Fibroblast of skin of scalp (primary cell): ENCODE measurements at regions not wholly inside any gene's neighbourhood (a gene's known extent, or its start where the extent isn't known, plus 50 kb on each side); places are given as distances from the start of the nearest gene placed in this dataset.

Experiments
- DNase-seq: peaks from one replicate; pipeline ENCODE4 v3.0.0-alpha.2; 2013

GRCh38 chr3:80158332-80158731 lies 390.5 kb upstream of the ROBO1 start:
- no peak for DNase-seq

DNA sequence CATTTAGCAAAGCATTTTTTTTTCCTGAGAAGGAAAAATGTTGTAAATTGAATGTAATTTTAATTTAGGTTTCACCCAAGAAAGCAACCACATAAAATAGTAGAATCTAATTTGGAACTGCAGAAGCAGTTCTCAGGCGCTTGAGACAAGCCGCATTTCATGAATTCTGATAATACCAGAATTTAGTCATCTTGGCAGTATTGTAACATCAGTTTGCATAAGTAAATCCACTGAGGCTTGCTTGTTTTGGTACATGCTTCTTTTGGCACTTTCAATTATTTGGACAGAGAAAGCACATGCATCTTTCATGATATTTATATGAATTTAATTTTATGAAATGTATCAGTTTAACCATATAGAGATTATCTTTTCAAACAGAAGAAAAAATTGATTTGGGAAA lies 389.7 kb upstream of the ROBO1 start:
- peak; percentile 4 for DNase-seq

- no peak for DNase-seq
Measured at GRCh38 chr3:80152692-80153091, 384.9 kb upstream of the ROBO1 start.

DNA sequence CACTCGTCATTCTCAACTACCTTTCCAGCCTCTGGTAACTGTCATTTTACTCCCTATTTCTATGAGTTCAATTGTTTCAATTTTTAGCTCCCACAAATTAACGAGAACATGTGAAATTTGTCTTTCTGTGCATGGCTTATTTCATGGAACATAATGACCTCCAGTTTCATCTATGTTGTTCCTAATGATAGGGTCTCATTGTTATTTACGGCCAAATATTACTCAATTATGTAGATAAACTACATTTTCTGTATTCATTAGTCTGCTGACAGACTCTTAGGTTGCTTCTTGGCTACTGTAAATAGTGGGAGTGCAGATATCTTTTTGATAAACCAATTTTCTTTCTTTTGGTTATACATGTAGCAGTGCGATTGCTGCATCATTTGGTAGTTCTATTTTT lies 374.9 kb upstream of the ROBO1 start:
- no peak for DNase-seq

DNA sequence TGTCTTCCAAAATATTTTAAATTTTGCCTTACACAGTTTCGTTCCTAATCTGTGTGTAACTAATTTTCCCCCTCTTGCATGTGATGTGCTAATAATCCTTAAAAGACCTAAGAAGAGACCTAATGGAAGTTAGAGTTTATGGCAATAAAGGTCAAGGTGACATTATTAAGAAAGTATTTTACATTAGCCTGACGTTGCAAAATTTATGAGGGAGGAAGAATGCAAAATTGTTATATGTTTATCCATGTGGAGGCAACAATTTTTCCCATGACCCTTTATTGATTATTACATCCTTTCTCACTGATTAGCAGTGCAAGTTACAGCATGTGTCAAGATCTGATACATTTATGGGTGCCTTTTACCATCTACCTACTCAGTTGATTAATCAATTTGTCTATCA lies 373.8 kb upstream of the ROBO1 start:
- no peak for DNase-seq

DNA sequence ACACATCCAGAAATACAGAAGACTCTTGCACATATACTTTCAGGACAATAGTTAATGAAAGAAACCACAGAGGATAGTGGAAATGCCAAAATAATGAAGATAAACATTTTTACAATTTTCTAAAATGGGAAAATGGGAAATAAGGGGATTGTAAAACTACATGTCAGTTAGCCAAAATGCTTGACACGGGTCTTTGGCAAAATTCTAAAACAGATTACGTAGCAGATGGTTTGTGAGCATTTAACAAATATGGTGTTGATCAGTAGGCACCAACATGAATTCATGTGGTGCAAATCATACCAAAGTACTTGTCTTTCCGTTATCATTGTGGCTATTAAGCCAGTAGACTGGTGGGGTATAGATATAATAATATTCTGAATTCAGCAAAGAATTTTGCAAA lies 348.5 kb upstream of the ROBO1 start:
- DNase-seq: no peak

GRCh38 chr3:80114694-80115093 lies 346.9 kb upstream of the ROBO1 start:
- DNase-seq: no peak

- DNase-seq: no peak
Measured at GRCh38 chr3:80113331-80113730, 345.5 kb upstream of the ROBO1 start.

DNA sequence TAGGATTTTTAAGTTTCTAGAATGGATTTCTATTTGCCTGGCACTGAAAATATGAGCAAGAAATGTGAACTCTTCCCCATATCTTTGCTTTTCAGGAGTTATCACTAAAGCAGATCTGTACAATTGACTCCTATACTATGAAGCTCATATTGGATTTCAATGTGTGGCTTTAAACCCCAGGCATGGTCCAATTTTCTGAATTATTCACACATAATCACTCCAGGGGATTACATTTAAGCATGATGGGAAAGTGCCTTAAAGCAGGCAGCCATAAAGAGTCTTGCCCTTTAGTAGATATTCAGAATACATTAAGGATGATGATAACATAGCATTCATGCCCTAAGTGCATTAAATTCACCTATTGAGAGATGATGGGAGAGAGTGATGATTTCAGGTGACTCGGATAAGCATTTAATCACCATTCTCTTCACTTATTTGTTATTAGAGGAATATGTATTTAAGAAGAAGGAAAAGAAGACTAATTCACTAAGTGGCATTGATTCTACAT lies 331.8 kb upstream of the ROBO1 start:
- DNase-seq: no peak

- DNase-seq: peak; percentile 27
Measured at GRCh38 chr3:80097674-80098073, 329.9 kb upstream of the ROBO1 start.

- no peak for DNase-seq
Measured at GRCh38 chr3:80096909-80097308, 329.1 kb upstream of the ROBO1 start.

GRCh38 chr3:80094589-80094988 lies 326.8 kb upstream of the ROBO1 start:
- DNase-seq: peak; percentile 50

GRCh38 chr3:80087767-80088166 lies 320.0 kb upstream of the ROBO1 start:
- DNase-seq: peak; percentile 66

DNA sequence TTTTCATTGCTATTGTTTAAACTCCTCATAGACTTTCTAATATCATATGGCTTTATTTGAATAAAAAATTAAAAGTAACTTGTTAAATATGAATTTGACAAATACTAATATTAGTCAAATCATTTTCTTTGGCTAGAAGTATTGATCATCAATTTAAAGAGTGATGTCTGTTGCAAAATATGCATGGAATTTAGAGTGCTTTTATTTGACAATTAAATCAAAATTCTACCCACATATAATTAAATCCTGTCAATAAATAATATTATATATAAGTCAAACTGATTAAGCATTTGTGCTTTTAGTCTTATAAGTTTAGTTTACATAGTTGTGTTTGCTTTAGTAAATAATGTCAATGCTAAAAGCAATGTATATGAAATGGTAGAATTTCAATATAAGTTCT lies 318.6 kb upstream of the ROBO1 start:
- no peak for DNase-seq

DNA sequence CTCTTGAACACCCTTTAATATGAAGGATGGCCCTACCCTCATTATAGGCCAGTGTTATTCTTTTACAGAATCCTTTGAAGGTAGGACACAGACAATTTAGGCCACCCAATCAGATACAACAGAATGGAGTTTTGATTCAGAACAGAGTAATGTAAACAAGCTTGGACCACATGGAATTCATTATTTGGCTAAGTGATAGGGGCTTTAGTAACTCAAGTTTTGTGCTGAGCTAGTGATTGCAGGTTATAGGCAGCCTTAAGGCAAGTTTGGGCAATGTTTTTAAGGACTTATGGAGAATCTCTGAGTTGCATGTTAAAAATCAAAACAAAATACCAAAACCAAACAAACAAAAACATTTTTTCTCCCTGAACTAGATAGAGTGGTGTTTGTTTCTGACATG lies 312.1 kb upstream of the ROBO1 start:
- DNase-seq: no peak

DNA sequence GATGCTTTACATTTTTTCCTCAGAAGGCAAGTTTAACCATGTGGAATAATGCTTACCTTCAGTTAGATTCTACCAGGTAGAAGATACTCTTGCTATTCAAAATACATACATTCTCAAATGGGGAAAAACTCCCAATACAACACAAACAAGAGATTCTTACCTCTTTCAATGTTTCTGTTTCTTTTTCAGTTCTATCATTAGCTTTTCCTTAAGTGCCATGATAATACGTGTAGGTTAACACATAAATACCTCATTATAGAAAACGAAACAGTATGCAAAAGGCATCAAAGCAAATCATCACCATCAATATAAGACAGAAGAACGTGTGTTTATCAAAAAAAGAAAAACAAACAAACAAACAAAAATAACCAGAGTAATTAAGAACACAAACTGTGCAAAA lies 300.7 kb upstream of the ROBO1 start:
- no peak for DNase-seq

- DNase-seq: no peak
Measured at GRCh38 chr3:80063535-80063934, 295.7 kb upstream of the ROBO1 start.

DNA sequence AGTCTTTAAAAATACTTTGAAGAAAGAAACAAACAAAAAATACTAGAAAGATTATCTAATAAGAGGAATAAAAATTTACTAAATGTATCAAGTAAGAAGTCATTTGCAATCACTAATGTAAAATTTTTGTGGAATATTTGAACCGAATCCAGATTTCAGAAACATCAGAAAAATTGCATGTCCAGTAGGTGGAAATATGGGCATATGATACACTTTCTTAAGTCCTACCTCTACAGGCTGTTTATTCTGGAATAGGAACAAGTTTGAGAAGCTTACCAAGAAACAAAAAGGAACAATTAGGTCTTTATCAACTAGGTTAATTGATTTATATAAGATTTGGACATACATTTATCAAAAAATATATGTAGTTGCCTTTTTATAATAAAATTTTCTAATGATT lies 292.9 kb upstream of the ROBO1 start:
- peak; percentile 10 for DNase-seq

DNA sequence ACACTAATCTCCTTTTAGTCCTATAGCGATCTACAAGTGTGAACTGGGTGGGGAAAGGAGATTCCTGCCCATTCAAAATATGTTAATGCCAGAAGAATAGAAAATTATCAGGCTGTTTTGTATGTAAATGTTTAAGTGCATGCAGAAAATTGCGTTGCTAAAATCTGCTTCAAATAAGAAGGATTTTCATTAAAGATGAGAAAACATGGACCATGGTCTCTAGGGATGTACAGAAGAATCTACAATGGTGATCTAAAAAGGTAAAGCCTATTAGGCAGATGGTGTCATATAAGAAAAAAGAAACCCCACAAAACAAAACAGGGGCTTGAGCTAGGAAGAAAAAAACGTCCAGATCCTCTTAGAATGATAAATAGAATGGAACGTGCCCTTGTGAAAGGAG lies 287.5 kb upstream of the ROBO1 start:
- no peak for DNase-seq

DNA sequence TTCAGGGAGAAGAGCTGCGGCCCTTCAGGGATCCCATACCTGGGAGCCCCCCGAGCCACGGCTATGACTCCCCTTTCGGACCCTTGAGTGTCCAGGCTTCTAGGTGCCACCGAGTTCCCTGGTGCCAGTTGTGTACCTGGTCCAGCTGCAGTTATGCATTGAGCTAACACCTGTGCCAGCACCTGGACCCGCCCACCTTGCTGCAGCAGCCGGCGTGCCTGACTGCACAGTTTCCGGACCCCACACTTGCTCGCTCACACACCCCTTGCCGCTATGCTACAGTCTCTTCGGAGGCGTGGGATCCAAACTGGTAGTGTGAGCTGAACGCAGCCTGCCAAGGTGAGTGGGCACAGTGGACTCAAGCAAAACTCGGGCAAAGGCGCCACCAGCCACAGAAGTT lies 284.5 kb upstream of the ROBO1 start:
- no peak for DNase-seq

- DNase-seq: no peak
Measured at GRCh38 chr3:80051602-80051962, 283.8 kb upstream of the ROBO1 start.

DNA sequence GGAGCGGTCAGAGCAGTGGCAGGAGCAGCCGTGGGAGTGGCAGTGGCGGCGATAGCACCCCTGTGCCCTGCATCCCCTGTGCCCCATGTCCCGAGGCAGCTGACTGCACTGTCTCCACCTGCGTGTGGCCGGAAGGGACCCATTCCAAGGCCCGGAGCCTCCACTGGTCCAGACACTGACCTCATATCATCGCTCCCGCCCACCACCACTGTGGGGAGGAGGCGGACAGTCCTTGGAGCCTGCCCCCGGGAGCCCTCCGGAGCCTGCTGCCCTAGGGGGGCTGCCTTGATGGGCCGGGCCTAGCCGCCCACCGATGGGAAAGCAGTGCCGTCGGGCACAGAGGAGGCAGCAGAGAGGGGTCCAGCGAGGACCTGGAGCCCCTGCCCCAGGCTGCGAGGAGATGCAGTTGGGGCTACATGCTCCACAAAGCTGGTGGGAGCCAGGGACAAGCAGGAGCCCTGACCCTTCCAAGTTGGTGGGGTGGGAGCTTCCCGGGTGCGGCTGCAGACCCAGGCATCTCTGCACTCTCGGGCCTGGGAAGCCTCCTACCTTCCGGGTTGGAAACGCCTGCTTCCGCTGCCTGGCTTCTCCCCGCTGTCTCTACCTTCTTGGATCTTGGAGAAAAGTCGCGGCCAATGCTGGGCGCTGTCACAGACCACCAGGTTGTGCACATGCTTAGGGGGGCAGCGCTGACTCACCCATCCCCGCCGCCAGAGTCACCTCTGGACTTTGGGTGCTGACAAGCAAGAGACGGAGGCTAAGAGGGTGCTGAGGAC lies 283.2 kb upstream of the ROBO1 start:
- DNase-seq: no peak

GRCh38 chr3:80043226-80043625 lies 275.4 kb upstream of the ROBO1 start:
- no peak for DNase-seq

- no peak for DNase-seq
Measured at GRCh38 chr3:80040067-80040466, 272.3 kb upstream of the ROBO1 start.

- DNase-seq: no peak
Measured at GRCh38 chr3:80036176-80036575, 268.4 kb upstream of the ROBO1 start.
